ENCODE measurements at regions not wholly inside any gene's neighbourhood (a gene's known extent, or its start where the extent isn't known, plus 50 kb on each side); places are given as distances from the start of the nearest gene placed in this dataset.
A peak's percentile ranks its signal among the peaks of the same experiment; 100 is the strongest.

GRCh38 chr11:104704888-104705287 lies 193.4 kb downstream of the CASP12 start:
- H3K27ac ChIP-seq: peak overlapping the region; percentile 57
- TF ChIP-seq CTCF (conservative IDR thresholded peaks at IDR 0.05): no peak

- no peak for TF ChIP-seq CTCF (conservative IDR thresholded peaks at IDR 0.05)
- peak overlapping the region; percentile 57 for H3K27ac ChIP-seq
These were observed 194.0 kb downstream of the CASP12 start for GRCh38 chr11:104704146-104704830.

- TF ChIP-seq CTCF (conservative IDR thresholded peaks at IDR 0.05): no peak
- H3K27ac ChIP-seq: no peak overlapping the region
These were observed 197.7 kb downstream of the CASP12 start for GRCh38 chr11:104700609-104701008.

GRCh38 chr11:104699981-104700380 lies 198.3 kb downstream of the CASP12 start:
- no peak overlapping the region for H3K27ac ChIP-seq
- TF ChIP-seq CTCF (conservative IDR thresholded peaks at IDR 0.05): no peak

GRCh38 chr11:104695065-104695463 lies 203.2 kb downstream of the CASP12 start:
- H3K27ac ChIP-seq: no peak overlapping the region
- TF ChIP-seq CTCF (conservative IDR thresholded peaks at IDR 0.05): no peak

- H3K27ac ChIP-seq: no peak overlapping the region
- no peak for TF ChIP-seq CTCF (conservative IDR thresholded peaks at IDR 0.05)
These were observed 203.8 kb downstream of the CASP12 start for GRCh38 chr11:104694259-104695064.

- H3K27ac ChIP-seq: no peak overlapping the region
- TF ChIP-seq CTCF (conservative IDR thresholded peaks at IDR 0.05): no peak
These were observed 205.5 kb downstream of the CASP12 start for GRCh38 chr11:104692751-104693150.

Data from VCaP (cell line).